HG03575 (cell line): ENCODE measurements at regions not wholly inside any gene's neighbourhood (a gene's known extent, or its start where the extent isn't known, plus 50 kb on each side); places are given as distances from the start of the nearest gene placed in this dataset.
"Not testable (repeated sequence)": the region's sequence is repeated elsewhere in the genome, so short reads cannot be mapped to it uniquely, and the experiment has no call there.

ENCODE experiments used
- ATAC-seq: cut with Tn5 transposase; IDR thresholded peaks from one replicate; pipeline ENCODE4 v1.9.1; 2021; ENCODE audit not compliant: unreplicated experiment, insufficient number of reproducible peaks, low FRiP score; ENCODE audit errors: extremely low read depth

DNA sequence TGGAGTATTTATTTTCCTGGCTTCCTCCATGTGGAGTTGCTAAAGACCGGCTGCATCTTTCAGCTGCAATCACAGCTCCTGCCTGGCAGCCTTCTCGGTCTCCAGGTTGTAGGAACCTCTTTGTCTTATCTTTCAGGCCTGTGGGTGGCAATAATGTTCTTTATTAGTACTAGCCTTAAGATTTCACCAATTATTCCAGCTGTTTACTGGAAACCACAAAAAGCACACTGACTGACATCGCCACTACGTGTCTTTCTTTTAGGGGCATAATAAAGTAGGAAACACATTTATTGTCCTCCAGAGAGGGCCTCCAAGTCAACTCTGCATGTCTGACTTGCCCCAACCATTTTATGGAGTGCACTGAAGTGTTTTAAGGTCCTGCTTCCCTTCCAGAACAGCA lies 1116.5 kb upstream of the TMEM132C start:
- no peak for ATAC-seq

DNA sequence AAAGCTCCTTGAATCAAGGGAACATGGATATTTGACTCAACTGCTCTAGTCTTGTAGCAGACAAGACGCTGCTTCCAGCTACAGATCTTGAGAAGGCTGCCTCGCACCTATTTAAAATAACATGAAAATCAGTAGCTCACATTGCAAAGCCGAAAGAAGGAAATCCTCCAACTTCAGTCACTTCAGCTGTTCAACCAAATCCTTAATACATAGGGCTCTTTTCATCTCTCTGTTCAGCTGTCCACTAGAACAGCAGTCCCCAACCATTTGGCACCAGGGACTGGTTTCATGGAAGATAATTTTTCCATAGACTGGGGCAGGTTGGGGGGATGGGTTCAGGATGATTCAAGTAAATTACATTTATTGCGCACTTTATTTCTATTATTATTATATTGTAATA lies 1116.0 kb upstream of the TMEM132C start:
- ATAC-seq, result no peak

DNA sequence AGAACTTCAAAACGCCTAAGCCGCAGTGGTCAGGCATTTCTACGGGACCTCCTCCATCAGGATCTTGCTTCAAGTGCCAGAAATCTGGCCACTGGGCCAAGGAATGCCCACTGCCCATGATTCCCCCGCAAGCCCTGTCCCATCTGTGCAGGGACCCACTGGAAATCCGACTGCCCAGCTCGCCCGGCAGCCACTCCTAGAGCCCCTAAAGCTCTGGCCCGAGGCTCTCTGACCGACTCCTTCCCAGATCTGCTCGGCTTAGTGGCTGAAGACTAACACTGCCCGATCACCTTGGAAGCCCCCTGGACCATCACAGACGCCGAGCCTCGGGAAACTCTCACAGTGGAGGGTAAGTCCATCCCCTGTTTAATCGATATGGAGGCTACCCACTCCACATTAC lies 1113.0 kb upstream of the TMEM132C start:
- no peak for ATAC-seq

DNA sequence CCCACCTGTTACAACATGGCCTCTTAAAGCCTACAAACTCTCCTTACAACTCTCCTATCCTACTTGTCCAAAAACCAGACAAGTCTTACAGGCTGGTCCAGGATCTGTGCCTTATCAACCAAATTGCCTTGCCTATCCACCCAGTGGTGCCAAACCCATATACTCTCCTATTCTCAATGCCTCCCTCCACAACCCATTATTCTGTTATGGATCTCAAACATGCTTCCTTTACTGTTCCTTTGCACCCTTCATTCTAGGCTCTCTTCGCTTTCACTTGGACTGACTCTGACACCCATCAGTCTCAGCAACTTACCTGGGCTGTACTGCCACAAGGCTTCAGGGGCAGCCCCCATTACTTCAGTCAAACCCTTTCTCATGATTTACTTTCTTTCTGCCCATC lies 1112.1 kb upstream of the TMEM132C start:
- not testable (repeated sequence) for ATAC-seq

DNA sequence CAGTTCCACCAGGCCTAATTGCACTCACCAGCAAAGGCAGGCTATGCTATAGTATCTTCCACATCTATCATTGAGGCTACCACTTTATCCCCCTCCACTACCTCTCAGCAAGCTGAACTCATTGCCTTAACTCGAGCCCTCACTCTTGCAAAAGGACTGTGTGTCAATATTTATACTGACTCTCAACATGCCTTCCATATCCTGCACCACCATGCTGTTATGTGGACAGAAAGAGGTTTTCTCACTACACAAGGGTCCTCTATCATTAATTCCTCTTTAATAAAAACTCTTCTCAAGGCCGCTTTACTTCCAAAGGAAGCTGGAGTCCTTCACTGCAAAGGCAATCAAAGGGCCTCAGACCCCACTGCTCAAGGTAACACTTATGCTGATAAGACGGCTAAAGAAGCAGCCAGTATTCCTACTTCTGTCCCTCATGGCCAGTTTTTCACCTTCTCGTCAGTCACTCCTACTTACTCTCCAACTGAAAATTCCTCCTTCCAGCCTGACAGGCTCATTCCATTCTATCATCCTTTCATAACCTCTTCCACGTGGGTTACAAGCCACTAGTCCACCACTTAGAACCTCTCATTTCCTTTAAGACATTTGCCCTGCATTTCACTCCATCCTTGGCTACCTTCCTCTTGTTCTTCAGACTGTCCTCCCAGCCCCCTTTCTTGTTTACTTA lies 1110.9 kb upstream of the TMEM132C start:
- not testable (repeated sequence) for ATAC-seq

DNA sequence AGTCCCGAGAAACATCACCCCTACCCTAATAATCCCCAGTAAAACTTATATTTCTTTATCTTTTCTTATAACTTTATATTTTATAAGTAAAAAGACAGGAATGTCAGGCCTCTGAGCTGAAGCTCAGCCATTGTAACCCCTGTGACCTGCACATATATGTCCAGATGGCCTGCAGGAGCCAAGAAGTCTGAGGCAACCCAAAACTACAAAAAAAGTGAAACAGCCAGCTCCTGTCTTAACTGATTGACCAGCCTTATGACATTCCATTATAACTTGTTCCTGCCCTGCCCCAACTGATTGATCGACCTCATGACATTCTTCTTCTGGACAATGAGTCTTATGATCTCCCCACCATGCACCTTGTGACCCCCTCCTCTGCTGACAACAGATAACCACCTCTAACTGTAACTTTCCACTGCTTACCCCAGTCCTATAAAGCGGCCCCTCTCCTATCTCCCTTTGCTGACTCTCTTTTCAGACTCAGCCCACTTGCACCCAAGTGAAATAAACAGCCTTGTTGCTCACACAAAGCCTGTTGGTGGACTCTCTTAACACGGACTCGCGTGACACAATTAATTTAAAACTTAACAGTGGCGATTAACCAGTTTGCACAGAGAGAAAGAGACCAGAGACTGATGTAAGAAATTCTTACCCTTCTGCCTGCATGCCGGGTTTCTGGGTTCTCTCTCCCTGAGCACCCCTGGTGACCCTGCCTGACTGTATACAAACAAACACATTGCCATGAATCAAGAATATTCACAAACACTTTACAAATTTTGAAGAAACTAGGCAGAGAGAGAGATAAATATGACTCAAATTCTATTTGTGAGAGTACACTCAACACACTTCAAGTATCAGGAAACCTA lies 1109.2 kb upstream of the TMEM132C start:
- not testable (repeated sequence) for ATAC-seq

DNA sequence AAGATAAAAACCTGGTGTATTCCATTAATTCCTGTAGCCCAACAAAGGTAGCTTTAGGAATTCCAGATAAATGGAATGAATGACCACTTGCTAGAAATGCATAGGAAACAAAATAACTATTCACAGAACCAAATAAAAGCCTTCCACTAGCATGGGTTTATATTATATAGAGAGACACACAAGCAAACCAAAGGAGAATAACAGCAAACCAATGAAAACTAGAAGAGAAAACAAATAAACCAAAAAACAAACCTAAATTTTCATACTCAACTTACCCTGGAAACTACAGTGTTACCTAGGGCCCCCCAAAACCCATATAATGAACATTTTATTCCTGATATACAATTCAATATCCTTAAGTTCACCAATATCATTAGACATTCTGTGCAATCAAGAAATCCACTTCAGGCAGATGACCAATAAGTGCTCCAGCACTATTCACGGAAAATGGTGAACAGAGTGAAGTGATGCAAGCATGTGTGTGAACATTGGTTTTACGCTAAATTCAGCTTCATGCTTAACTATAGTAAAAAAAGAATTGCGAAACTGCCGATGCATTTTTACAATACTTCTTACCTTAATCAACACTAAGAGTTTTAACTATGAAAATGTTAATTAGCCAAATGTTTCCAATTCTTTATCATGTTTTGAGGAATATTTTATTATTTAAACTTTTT lies 1108.4 kb upstream of the TMEM132C start:
- ATAC-seq, result no peak

DNA sequence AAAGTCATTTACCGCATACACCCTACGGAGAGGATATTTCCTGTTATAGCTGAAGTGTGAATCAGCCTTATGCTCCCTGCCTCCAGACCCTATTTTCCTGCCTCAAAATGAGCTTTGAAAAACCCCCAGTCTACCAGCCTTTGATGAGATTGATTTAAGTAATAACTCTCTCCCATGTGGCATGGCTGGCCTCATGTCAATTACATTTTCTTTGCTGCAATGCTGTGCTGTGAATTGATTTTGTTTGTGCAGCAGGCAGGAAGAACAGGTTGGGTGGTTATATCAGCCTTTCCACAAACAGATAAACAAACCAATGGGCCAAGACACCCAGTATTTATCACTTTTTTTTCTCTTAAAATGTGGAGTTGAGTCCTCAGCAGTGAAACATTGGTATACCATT lies 1105.5 kb upstream of the TMEM132C start:
- no peak for ATAC-seq

DNA sequence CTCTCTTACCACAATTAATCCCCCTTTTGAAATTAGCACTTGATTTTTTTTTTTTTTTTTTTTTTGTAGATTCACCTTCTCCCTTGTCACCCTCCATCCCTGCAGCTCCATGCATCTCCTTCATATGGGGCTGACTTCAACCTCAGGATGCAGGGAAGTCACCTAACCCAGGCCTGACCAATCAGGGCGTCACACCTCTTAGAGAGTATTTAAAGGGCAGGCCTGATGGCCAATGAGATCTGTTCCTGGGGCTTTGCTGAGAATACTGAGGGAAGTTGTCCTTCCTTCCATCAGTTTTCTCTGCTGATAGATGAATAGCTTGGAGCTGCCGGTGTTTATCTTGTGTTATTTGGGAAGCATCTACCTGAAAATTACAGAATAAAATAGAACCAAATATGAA lies 1104.7 kb upstream of the TMEM132C start:
- no peak for ATAC-seq

DNA sequence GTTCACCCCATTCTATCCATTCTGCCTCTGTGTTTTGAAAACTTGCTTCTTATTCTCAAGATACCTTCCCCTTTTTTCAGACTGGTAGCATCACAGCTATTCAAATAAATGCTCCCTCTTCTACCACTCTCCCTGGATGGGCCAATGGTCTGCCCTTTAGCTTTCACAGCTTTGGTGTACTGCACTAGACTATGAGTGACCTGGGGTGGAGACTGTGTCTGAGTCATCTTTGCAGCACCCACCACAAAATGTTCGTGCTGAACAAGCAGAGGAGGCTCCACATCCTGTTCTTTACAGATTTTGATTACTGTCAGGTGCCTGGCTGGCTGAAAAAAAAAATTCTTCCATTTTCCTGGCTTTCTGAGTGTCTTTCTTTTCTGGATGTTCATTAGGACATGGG lies 1104.1 kb upstream of the TMEM132C start:
- peak; percentile 86 for ATAC-seq

DNA sequence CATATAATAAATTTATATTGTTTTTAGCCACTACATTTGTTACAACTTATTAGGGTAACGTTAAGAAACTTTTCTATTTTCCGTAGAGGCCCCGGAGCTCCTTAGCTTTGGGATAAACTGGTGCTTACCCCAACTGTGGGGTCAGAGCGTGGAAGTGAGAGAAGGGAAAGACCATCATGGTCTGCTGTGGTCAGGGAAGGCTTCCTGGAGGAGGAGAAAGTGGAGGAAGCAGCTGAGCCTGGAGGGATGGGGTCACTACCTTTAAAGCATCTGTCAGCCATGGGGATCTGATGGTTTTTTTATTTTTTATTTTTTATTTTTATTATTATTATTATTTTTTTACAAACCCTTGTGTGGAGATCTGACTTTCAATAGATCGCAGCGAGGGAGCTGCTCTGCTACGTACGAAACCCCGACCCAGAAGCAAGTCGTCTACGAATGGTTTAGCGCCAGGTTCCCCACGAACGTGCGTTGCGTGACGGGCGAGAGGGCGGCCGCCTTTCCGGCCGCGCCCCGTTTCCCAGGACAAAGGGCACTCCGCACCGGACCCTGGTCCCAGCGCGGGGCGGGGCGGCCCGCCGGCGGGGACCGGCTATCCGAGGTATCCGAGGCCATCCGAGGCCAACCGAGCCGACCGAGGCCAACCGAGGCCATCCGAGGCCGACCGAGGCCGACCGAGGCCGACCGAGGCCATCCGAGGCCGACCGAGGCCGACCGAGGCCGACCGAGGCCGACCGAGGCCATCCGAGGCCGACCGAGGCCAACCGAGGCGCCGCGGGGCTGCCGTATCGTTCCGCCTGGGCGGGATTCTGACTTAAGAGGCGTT lies 1101.2 kb upstream of the TMEM132C start:
- no peak for ATAC-seq

DNA sequence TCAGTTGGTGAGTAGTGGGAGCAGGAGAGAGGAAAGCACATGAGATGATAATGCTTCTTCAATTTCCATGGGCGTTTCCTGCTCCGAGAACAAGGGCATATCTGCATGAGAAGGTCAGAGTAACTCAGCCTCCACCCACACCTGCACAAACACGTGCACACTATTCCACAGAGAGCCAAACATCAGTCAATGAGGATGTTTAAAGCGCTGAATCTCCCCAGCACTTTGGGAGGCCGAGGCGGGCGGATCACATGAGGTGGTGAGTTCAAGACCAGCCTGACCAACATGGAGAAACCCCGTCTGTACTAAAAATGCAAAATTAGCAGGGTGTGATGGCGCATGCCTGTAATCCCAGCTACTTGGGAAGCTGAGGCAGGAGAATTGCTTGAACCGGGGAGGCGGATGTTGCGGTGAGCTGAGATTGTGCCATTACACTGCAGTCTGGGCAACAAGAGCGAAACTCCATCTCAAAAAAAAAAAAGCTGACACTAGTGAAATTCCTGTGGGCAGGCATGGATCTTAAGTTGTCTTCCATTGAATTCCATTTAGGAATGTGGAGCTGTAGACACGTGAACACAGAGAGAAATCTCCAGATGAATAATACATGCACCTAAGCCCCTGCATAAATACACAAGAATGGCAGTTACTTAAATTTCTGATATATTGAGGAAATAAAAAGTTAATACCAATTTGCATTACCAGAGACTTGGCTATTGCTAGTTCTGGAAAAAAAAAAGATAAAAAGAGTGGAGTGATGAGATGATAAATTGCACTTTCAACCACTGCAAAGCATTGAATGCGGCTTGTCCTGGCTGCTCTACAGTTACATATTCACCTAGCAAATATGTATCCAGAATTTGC lies 1097.4 kb upstream of the TMEM132C start:
- ATAC-seq, result no peak

DNA sequence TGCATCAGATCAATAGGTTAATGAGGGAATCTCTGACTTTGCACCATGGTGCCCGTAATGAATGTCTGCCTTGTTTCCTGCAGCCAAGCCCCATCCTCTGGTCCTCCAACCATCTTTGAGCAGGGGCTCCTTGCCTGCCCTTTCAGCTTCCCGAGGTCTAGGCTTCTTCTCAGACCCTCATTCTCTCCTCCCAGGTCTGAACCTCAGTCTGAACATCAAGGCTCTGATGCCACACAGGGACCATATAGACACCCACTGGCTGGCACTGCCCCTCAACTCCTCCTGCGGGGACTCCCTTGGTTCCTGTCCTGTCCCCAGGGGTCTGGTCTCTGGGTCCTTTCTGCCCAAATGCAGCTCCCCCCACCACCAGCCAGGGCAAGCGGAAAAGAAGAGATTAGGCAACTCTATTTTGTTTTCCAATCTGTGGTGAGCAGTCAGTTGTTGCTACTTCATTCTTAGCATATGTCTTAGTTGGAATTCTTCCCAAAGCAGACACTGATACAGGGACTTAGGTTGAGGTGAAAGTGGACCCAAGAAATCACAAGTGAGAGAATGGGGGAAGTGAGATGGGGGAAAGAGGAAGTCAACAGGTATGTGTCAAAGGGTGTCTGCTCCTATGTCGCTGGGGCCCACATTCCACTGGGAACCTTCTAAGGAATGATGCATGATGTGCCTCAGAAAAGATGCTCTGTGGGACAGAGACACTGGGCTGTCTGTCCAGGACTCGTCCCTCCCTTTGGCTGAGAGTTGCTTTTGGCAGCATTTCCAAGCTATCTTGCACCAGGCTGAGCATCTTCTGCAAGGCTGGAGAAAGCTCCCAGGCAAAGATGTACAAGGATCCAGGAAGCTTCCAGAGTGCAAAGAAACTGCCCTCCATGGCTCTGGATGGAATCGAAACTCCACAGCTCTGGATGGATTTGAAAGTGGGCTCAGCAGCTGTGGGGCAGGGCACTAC lies 1096.5 kb upstream of the TMEM132C start:
- ATAC-seq, result no peak

DNA sequence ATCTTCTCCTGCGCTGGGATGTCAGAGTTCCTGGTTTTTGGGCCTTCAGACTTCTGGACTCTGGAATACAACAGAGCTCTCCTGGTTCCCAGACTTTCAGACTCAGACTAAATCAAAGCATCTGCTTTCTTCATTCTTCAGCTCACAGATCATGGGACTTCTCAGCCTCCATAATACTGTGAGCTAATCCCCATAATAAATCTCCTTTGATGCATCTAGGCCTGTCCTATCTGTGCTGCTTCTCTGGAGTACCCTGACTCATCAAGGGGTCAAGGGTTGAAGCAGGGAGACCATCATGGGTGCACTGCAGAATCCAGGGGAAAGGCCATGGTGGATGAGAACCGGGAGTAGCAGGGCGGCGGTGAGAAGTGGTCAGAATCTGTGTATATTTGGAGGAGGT lies 1094.1 kb upstream of the TMEM132C start:
- no peak for ATAC-seq

DNA sequence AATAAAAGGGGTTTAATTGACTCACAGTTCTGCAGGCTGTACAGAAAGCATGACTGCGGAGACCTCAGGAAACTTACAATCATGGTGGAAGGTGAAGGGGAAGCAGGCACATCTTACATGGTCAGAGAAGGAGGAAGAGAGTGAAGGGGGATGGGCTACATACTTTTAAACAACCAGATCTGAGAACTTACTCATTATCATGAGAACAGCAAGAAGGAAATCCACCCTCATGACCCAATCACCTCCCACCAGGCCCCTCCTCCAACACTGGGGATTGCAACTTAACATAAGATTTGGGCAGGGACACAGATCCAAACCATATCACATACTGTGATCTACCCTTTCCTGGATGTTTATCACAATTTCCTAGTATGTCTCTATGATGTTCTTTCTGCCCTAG lies 1093.0 kb upstream of the TMEM132C start:
- not testable (repeated sequence) for ATAC-seq

DNA sequence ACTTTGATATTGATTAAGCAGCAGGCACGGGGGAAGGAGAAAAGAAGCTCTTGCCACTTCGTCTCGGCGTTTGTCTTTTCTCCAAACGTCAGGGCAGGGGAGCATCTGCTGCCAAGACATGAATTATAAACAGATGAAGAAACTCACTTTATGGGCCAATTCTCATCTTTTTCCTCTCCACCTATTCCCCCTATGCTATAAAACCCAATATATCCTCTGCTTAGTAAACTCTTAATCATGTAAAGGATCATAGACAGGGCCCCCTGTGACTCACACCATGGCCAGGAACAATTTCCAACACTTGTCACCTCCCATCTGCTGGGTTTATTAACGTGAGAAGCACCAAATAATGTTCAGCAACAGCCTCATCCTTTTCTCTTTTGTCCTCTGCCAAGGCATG lies 1092.1 kb upstream of the TMEM132C start:
- ATAC-seq, result no peak

DNA sequence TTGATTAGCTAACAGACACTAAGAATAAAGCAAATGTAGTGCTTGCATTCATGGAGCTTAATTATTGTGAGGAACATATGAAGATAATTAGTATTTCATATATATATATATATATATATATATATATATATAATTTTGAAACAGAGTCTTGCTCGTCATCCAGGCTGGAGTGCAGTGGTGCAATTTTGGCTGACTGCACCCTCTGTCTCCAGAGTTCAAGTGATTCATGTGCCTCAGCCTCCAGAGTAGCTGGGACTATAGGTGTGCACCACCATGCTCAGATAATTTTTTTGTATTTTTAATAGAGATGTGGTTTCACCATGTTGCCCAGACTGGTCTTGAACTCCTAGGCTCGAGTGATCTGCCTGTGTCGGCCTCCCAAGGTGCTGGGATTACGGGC lies 1091.6 kb upstream of the TMEM132C start:
- ATAC-seq, result no peak
